Esophagus mucosa (tissue), 1 donor: ENCODE measurements at regions not wholly inside any gene's neighbourhood (a gene's known extent, or its start where the extent isn't known, plus 50 kb on each side); places are given as distances from the start of the nearest gene placed in this dataset.

Source experiments
- ATAC-seq: fragments of 200-7000 bp; cut with Tn5 transposase; one replicate; pipeline ENCODE4 v1.9.1; 2020
- donor health status: DM: yes; HTN: yes; CAD: no.

- ATAC-seq, result peak; percentile 18
These were observed 620.7 kb downstream of the AACS start for GRCh38 chr12:125685915-125686314.

GRCh38 chr12:125687403-125687802, 622.2 kb downstream of the AACS start:
- ATAC-seq, result no peak

GRCh38 chr12:125687820-125688219, 622.6 kb downstream of the AACS start:
- ATAC-seq, result no peak

- ATAC-seq, result no peak
These were observed 623.0 kb downstream of the AACS start for GRCh38 chr12:125688223-125688622.

- ATAC-seq, result no peak
These were observed 623.6 kb downstream of the AACS start for GRCh38 chr12:125688881-125689280.

GRCh38 chr12:125689576-125690410, 624.6 kb downstream of the AACS start:
- ATAC-seq, result no peak

- no peak for ATAC-seq
These were observed 625.6 kb downstream of the AACS start for GRCh38 chr12:125690841-125691240.

- no peak for ATAC-seq
These were observed 630.8 kb downstream of the AACS start for GRCh38 chr12:125696054-125696453.

GRCh38 chr12:125704803-125705202, 639.6 kb downstream of the AACS start:
- no peak for ATAC-seq

- no peak for ATAC-seq
These were observed 655.7 kb downstream of the AACS start for GRCh38 chr12:125720961-125721360.

GRCh38 chr12:125734137-125734536, 668.9 kb downstream of the AACS start:
- no peak for ATAC-seq

GRCh38 chr12:125738211-125738610, 673.0 kb downstream of the AACS start:
- ATAC-seq, result no peak

- no peak for ATAC-seq
These were observed 677.2 kb downstream of the AACS start for GRCh38 chr12:125742413-125742812.

GRCh38 chr12:125744201-125744600, 679.0 kb downstream of the AACS start:
- ATAC-seq, result no peak

GRCh38 chr12:125755512-125755911, 690.3 kb downstream of the AACS start:
- no peak for ATAC-seq

- no peak for ATAC-seq
These were observed 700.9 kb downstream of the AACS start for GRCh38 chr12:125766091-125766490.

- ATAC-seq, result no peak
These were observed 707.2 kb downstream of the AACS start for GRCh38 chr12:125772403-125772802.

- peak; percentile 23 for ATAC-seq
These were observed 707.9 kb downstream of the AACS start for GRCh38 chr12:125773033-125773640.

GRCh38 chr12:125775507-125775906, 710.3 kb downstream of the AACS start:
- ATAC-seq, result no peak

- no peak for ATAC-seq
These were observed 711.0 kb downstream of the AACS start for GRCh38 chr12:125776212-125776611.

- ATAC-seq, result no peak
These were observed 720.9 kb downstream of the AACS start for GRCh38 chr12:125786143-125786542.

- ATAC-seq, result no peak
These were observed 729.2 kb downstream of the AACS start for GRCh38 chr12:125794401-125794800.

GRCh38 chr12:125797421-125798175, 732.4 kb downstream of the AACS start:
- ATAC-seq, result no peak

- no peak for ATAC-seq
These were observed 739.4 kb downstream of the AACS start for GRCh38 chr12:125804660-125805059.
